GM13976 (cell line): ENCODE measurements at regions not wholly inside any gene's neighbourhood (a gene's known extent, or its start where the extent isn't known, plus 50 kb on each side); places are given as distances from the start of the nearest gene placed in this dataset.
"Not testable (repeated sequence)": the region's sequence is repeated elsewhere in the genome, so short reads cannot be mapped to it uniquely, and the experiment has no call there.

Experiments used
- DNase-seq: peaks from one replicate; pipeline ENCODE4 v3.0.0; 2012; ENCODE audit warnings: low spot score
- in situ Hi-C: fragments of 300-500 bp; cut with MboI; formaldehyde crosslinking; loops from one replicate; pipeline ENCODE4 v1.12.0; 2022; ENCODE audit warnings: low sequenced_read_pairs, mixed read lengths, inconsistent platforms; ENCODE audit not compliant: unreplicated experiment
- TF ChIP-seq, protein P1 (sequence below): IDR thresholded peaks from 2 replicates; pipeline ENCODE4 v1.5.1; 2012; ENCODE audit warnings: borderline replicate concordance, mild to moderate bottlenecking; ENCODE audit not compliant: insufficient read depth; ENCODE audit errors: extremely low read depth, missing control alignments, control extremely low read depth

DNA sequence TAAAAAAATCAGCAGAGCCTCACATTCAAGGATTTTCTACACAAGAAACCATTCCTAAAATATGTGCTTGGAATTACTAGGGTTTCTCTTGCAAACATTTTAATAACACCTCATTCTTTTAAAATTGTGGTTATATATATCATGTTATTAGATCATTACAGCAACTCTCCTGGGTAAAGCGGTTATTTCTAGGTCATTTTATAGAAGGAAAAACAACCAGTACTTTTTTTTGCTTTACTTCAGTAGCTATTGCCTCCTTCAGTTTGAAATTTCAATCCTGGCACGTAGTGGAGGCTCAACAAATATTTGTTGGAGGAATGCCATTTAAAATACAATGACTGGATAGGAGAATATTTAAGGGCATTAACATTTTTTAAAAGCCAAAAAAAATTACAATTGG, 220.6 kb downstream of the CDRT15L2 start:
- in situ Hi-C loops, result no loop called here
- TF ChIP-seq, protein P1, sequence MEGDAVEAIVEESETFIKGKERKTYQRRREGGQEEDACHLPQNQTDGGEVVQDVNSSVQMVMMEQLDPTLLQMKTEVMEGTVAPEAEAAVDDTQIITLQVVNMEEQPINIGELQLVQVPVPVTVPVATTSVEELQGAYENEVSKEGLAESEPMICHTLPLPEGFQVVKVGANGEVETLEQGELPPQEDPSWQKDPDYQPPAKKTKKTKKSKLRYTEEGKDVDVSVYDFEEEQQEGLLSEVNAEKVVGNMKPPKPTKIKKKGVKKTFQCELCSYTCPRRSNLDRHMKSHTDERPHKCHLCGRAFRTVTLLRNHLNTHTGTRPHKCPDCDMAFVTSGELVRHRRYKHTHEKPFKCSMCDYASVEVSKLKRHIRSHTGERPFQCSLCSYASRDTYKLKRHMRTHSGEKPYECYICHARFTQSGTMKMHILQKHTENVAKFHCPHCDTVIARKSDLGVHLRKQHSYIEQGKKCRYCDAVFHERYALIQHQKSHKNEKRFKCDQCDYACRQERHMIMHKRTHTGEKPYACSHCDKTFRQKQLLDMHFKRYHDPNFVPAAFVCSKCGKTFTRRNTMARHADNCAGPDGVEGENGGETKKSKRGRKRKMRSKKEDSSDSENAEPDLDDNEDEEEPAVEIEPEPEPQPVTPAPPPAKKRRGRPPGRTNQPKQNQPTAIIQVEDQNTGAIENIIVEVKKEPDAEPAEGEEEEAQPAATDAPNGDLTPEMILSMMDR, result no peak

GRCh38 chr17:20805751-20806150, 226.2 kb downstream of the CDRT15L2 start:
- TF ChIP-seq, protein P1, result no peak

More for the DNA sequence above, 220.6 kb downstream of the CDRT15L2 start:
- no peak for DNase-seq

GRCh38 chr17:20807566-20807965, 228.0 kb downstream of the CDRT15L2 start:
- in situ Hi-C loops, DNase-seq: not testable (repeated sequence)

More at GRCh38 chr17:20805751-20806150, 226.2 kb downstream of the CDRT15L2 start:
- no peak for DNase-seq
- in situ Hi-C loops, result no loop called here

- DNase-seq, in situ Hi-C loops: not testable (repeated sequence)
Measured at GRCh38 chr17:20815410-20815809, 227.4 kb downstream of the USP22 start.

- in situ Hi-C loops, result no loop called here
- TF ChIP-seq, protein P1, result no peak
- no peak for DNase-seq
Measured at GRCh38 chr17:20823905-20824304, 218.9 kb downstream of the USP22 start.

- in situ Hi-C loops, result no loop called here
- no peak for DNase-seq
- TF ChIP-seq, protein P1, result no peak
Measured at GRCh38 chr17:20825539-20825938, 217.3 kb downstream of the USP22 start.

- in situ Hi-C loops, result not testable (repeated sequence)
Measured at GRCh38 chr17:20840453-20840852, 202.4 kb downstream of the USP22 start.

GRCh38 chr17:20840987-20841865, 201.6 kb downstream of the USP22 start:
- DNase-seq, in situ Hi-C loops: not testable (repeated sequence)

More at GRCh38 chr17:20840453-20840852, 202.4 kb downstream of the USP22 start:
- DNase-seq, result not testable (repeated sequence)

GRCh38 chr17:20842012-20842411, 200.8 kb downstream of the USP22 start:
- in situ Hi-C loops, DNase-seq: not testable (repeated sequence)

- DNase-seq, in situ Hi-C loops: not testable (repeated sequence)
Measured at GRCh38 chr17:20843261-20843660, 199.6 kb downstream of the USP22 start.

GRCh38 chr17:20843799-20844553, 198.8 kb downstream of the USP22 start:
- in situ Hi-C loops, result not testable (repeated sequence)
- DNase-seq, result peak; percentile 18

GRCh38 chr17:20848869-20849443, 193.9 kb downstream of the USP22 start:
- in situ Hi-C loops, DNase-seq: not testable (repeated sequence)

GRCh38 chr17:20851591-20852238, 191.1 kb downstream of the USP22 start:
- DNase-seq, in situ Hi-C loops: not testable (repeated sequence)
